Sigmoid colon (tissue), 4 donors: ENCODE measurements at regions not wholly inside any gene's neighbourhood (a gene's known extent, or its start where the extent isn't known, plus 50 kb on each side); places are given as distances from the start of the nearest gene placed in this dataset.

Experiments
- CTCF ChIP-seq, 4 experiments: fragments of 450-650 bp in 3 of 4; fragments of 200-600 bp in 1 of 4; IDR thresholded peaks; one replicate each; pipeline ENCODE4 v1.5.1; 2016 to 2019; ENCODE audit warnings: antibody characterized with exemption in 4 of 4, mild to moderate bottlenecking in 3 of 4, moderate library complexity in 2 of 4
- EP300 ChIP-seq, 4 donors: sonication (generic); formaldehyde crosslinking; IDR thresholded peaks; one replicate each; pipeline ENCODE4 v1.6.1; 2017; ENCODE audit warnings: antibody characterized with exemption in 4 of 4
- POLR2A ChIP-seq, 2 donors: fragments of 450-650 bp; IDR thresholded peaks; one replicate each; pipeline ENCODE4 v1.6.1; 2016; ENCODE audit warnings: antibody characterized with exemption in 2 of 2, mild to moderate bottlenecking in 2 of 2, moderate library complexity in 2 of 2

- TF ChIP-seq CTCF (IDR thresholded peaks at IDR 0.05) (no peak), POLR2A (IDR thresholded peaks at IDR 0.05) (no peak), EP300 (IDR thresholded peaks at IDR 0.05) (no peak)
These were observed 79.0 kb upstream of the HAAO start for GRCh38 chr2:42871372-42871771.
